ENCODE measurements at regions not wholly inside any gene's neighbourhood (a gene's known extent, or its start where the extent isn't known, plus 50 kb on each side); places are given as distances from the start of the nearest gene placed in this dataset.

DNA sequence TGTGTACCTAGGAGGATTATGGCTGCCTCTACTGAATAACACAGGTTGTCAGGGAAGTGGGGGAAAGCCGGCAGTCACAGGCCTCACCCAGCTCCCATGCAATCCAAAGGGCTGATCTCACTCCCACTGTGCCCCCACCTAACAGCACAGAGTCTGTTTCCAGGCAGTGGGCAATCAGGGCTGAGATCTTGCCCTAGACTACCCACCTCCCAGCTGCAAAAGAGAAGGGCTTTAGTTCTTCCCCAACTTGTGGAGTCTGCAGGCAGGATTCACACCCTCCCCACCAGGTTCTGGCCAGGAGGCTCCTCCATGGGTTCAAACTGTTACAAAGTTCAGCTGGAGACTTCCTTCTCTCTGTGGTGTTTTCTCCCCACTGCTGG, 66.0 kb upstream of the OLIG3 start:
- DNase-seq (ENCODE audit: low read depth) = no peak
- TF ChIP-seq, protein P1, sequence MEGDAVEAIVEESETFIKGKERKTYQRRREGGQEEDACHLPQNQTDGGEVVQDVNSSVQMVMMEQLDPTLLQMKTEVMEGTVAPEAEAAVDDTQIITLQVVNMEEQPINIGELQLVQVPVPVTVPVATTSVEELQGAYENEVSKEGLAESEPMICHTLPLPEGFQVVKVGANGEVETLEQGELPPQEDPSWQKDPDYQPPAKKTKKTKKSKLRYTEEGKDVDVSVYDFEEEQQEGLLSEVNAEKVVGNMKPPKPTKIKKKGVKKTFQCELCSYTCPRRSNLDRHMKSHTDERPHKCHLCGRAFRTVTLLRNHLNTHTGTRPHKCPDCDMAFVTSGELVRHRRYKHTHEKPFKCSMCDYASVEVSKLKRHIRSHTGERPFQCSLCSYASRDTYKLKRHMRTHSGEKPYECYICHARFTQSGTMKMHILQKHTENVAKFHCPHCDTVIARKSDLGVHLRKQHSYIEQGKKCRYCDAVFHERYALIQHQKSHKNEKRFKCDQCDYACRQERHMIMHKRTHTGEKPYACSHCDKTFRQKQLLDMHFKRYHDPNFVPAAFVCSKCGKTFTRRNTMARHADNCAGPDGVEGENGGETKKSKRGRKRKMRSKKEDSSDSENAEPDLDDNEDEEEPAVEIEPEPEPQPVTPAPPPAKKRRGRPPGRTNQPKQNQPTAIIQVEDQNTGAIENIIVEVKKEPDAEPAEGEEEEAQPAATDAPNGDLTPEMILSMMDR (IDR thresholded peaks at IDR 0.05; ENCODE audit: control insufficient read depth, insufficient read depth, low read depth, low read length, missing control alignments) = no peak
- H3K4me3 ChIP-seq (ENCODE audit: control insufficient read depth, low read depth, low read length) = no peak overlapping the region

DNA sequence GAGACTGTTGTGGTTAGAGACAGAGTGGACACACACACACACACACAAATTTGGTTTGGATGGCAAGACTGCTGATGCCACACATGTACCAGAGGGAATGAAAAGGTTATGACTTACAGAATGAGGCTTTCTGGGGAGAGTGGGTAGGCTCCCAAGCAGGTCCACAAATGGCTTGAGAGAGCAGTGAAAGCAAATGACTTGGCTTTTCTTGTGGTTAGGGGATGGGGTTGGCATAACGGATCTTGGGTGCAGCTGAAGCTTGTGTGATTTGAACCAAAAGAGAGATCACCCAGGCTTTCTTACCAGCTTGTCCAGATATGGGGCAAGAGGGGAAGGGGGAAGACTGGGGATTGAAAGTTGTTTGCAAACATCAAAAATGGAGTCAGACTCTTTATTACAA, 73.9 kb upstream of the OLIG3 start:
- DNase-seq (ENCODE audit: low read depth) = no peak

DNA sequence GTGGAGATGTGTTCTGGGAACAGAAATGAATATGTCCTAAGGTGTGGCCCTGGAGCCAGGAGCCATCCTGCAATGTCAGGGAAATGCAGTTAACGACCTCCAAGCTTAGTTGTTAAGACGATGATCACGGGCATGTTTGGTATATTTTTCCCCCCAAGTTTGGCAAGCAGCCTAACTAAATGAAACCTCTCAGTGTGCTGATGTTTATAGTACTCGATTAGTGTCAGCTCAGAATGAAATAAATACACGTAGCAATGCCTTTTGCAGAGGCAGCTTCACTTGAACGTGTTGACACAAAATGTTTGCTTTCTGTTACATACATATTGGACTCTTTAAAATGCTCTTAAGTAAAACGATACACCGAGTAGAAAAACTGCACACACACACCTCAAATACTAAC, 76.2 kb upstream of the OLIG3 start:
- no peak overlapping the region for H3K4me3 ChIP-seq (ENCODE audit: control insufficient read depth, low read depth, low read length)
- no peak for DNase-seq (ENCODE audit: low read depth)
- TF ChIP-seq, protein P1 (IDR thresholded peaks at IDR 0.05; ENCODE audit: control insufficient read depth, insufficient read depth, low read depth, low read length, missing control alignments) = no peak

More for the DNA sequence above, 73.9 kb upstream of the OLIG3 start:
- H3K4me3 ChIP-seq (ENCODE audit: control insufficient read depth, low read depth, low read length) = no peak overlapping the region
- TF ChIP-seq, protein P1 (IDR thresholded peaks at IDR 0.05; ENCODE audit: control insufficient read depth, insufficient read depth, low read depth, low read length, missing control alignments) = no peak

DNA sequence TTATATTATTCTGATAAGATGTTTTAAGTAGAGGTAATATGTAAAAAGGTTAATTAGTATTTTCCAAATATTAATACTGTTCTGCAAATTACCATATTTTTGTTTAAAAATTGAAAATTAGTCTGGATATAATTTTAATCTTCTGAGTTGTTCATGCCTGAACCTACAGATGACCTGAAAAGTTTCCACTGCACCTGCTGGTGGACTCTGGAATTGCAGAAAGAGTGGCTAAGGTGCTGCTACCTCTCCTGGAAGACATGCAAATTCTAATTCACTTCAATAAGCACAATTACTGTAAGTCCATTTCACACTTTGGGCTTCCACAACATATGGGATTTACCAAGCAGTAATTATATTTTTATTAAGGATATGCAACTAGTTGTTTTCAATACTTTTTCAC, 77.7 kb upstream of the OLIG3 start:
- TF ChIP-seq, protein P1 (IDR thresholded peaks at IDR 0.05; ENCODE audit: control insufficient read depth, insufficient read depth, low read depth, low read length, missing control alignments) = peak; percentile 60
- no peak for DNase-seq (ENCODE audit: low read depth)
- no peak overlapping the region for H3K4me3 ChIP-seq (ENCODE audit: control insufficient read depth, low read depth, low read length)

DNA sequence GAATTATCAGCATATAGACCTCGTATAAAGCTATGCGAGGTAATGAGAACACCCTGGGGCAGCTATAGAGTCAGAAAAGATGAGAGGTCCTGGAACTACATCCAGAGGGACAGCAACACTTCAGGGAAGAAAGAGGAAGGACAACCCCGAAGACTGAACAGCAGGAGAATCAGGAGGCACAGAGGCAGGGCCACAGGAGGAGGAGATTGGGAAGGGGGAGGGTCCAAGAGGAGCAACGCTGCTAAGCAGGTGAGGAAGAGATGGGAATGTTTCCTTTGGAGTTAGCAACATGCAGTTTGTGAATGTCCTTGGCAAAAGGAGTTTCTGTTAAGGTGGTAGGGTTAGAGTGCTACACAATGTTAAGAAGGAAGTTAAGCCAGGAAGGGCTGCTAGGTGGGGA, 79.5 kb upstream of the OLIG3 start:
- no peak overlapping the region for H3K4me3 ChIP-seq (ENCODE audit: control insufficient read depth, low read depth, low read length)
- TF ChIP-seq, protein P1 (IDR thresholded peaks at IDR 0.05; ENCODE audit: control insufficient read depth, insufficient read depth, low read depth, low read length, missing control alignments) = no peak
- DNase-seq (ENCODE audit: low read depth) = no peak

DNA sequence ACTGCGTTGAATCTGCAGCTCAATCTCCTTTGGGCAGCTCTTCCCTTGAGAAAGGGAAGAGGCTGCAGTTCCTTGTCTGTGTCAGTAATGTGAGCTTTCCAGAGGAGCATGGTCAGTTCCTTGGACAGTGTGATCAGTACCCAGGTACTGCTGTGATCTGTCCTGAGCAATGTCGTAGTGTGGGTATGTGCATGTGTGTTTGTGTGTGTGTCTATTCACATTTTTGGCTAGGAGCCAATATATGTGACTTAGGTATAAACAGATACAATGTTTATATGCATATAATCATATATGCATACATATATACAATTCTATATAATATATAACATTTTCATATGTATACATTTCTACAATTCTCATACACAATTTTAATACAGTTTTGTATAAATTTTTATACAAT, 85.4 kb upstream of the OLIG3 start:
- TF ChIP-seq, protein P1 (IDR thresholded peaks at IDR 0.05; ENCODE audit: control insufficient read depth, insufficient read depth, low read depth, low read length, missing control alignments) = no peak
- no peak overlapping the region for H3K4me3 ChIP-seq (ENCODE audit: control insufficient read depth, low read depth, low read length)
- DNase-seq (ENCODE audit: low read depth) = no peak
